SK-N-MC (cell line): ENCODE measurements at regions not wholly inside any gene's neighbourhood (a gene's known extent, or its start where the extent isn't known, plus 50 kb on each side); places are given as distances from the start of the nearest gene placed in this dataset.
"Not testable (repeated sequence)": the region's sequence is repeated elsewhere in the genome, so short reads cannot be mapped to it uniquely, and the experiment has no call there.

Experiments used
- EZH2 ChIP-seq: fragments of 200-600 bp; sonication (generic); IDR thresholded peaks from one replicate; pipeline ENCODE4 v1.6.1; 2017; ENCODE audit warnings: antibody characterized with exemption
- POLR2AphosphoS5 ChIP-seq: IDR thresholded peaks from 2 replicates; pipeline ENCODE4 v1.6.1; 2012; ENCODE audit warnings: mild to moderate bottlenecking, low read depth, low read length, borderline replicate concordance

DNA sequence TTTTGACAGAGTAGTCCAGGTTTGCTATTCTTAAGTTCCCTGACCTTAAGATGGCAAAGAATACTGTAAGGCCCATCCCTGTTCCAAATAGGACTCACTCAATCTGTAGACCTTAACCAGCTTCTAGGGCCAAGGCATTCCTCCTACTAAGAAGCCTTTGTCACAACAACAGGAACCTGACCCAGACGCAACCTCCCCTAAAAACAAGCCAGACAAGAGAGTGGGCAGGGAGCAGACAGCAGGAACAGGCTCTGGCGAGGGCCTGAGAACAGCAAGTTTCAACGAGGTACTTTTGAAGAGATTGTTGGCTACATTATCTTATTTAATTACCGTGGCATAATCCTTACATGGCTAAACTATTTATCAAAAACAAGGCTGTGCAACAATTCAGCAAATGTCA, 58.1 kb upstream of the NBPF11 start:
- not testable (repeated sequence) for TF ChIP-seq POLR2AphosphoS5, EZH2
